Stimulated activated CD4-positive, alpha-beta T cell treated with anti-CD3 and anti-CD28 coated beads, TNF-alpha, amount 100 ng/mL, for 1 hour (primary cell): ENCODE measurements at regions not wholly inside any gene's neighbourhood (a gene's known extent, or its start where the extent isn't known, plus 50 kb on each side); places are given as distances from the start of the nearest gene placed in this dataset.
"Not testable (repeated sequence)": the region's sequence is repeated elsewhere in the genome, so short reads cannot be mapped to it uniquely, and the experiment has no call there.

Source experiments
- DNase-seq, 3 donors: peaks; one replicate each; pipeline ENCODE4 v3.0.0-alpha.2; 2020; ENCODE audit warnings: low read depth in 3 of 3, low spot score in 1 of 3

DNA sequence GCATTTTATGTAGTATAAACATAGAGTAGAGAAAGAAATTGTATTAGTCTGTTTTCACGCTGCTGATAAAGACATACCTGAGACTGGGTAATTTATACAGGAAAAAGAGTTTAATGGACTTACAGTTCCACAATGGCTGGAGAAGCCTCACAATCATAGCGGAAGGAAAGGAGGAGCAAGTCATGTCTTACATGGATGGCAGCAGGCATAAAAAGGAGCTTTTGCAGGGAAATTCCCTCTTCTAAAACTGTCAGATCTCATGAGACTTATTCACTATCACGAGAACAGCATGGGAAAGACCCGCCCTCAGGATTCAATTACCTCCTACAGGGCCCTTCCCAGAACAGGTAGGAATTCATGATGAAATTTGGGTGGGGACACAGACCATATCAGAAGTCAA lies 98.1 kb downstream of the ARRDC3 start:
- not testable (repeated sequence) for DNase-seq

DNA sequence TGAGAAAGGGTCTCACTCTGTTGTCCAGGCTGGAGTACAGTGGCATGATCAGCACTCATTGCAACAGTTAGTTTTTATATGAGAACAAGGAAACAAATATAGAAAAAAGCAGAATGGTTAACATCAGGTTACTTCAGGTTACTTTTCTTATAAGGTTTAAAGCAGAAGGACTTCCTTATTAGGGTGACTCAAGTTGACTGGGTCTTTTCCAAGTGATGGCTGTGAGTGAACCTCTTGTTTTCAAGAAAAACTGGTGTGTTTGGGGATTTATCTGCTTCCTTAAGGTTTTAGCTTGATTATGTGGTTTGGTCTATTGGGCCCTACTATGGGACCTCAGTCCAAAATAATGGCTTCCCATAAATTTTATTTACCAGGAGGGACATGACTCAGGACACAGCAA lies 99.2 kb downstream of the ARRDC3 start:
- DNase-seq = no peak

DNA sequence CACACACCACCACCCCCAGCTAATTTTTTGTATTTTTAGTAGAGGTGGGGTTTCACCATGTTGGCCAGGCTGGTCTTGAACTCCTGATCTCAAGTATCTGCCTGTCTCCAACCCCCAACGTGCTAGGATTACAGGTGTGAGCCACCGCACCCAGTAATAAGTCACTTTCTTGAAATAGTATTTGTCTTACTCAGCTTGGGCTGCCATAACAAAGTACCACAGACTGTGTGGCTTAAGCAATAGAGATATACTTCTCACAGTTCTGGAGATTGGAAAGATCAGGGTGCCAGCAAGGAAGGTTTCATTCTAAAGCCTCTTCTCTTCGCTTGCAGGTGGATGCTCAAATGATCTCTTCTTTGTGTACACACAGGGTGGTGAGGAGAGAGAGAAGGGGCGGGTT lies 99.8 kb downstream of the ARRDC3 start:
- no peak for DNase-seq

DNA sequence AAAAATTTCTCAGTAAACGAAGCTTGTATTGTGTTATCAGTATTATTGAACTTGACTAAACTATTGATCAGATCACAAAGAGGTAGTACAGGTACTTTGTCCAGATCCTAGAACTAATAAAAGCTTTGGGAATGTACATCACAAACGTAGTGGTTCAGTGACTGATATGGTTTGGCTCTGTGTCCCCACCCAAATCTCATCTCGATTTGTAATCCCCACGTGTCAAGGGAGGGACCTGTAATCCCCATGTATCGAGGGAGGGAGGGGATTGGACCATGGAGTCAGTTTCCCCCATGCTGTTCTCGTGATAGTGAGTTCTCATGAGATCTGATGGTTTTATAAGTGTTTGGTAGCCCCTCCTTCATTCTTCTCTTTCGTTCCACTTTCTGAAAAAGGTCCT lies 100.9 kb downstream of the ARRDC3 start:
- no peak for DNase-seq

DNA sequence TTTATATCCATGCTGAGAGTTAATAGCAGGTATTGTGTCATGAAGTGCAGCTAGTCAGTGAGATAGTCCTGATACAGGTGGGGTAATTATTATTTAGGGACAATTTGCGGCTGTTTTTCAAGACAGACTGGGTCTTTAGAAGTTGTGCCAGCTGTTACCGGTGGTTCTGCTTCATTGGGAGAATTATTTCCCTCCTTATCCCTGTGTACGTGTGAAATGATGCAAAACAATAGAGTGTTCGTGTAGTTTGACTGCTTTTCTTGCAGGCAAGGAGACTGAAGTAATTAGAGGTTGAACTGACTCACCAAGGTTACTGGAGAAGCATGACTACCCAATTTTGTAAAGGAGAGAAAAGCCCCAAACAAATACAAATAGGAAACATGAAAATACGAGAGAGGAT lies 101.7 kb downstream of the ARRDC3 start:
- no peak for DNase-seq

DNA sequence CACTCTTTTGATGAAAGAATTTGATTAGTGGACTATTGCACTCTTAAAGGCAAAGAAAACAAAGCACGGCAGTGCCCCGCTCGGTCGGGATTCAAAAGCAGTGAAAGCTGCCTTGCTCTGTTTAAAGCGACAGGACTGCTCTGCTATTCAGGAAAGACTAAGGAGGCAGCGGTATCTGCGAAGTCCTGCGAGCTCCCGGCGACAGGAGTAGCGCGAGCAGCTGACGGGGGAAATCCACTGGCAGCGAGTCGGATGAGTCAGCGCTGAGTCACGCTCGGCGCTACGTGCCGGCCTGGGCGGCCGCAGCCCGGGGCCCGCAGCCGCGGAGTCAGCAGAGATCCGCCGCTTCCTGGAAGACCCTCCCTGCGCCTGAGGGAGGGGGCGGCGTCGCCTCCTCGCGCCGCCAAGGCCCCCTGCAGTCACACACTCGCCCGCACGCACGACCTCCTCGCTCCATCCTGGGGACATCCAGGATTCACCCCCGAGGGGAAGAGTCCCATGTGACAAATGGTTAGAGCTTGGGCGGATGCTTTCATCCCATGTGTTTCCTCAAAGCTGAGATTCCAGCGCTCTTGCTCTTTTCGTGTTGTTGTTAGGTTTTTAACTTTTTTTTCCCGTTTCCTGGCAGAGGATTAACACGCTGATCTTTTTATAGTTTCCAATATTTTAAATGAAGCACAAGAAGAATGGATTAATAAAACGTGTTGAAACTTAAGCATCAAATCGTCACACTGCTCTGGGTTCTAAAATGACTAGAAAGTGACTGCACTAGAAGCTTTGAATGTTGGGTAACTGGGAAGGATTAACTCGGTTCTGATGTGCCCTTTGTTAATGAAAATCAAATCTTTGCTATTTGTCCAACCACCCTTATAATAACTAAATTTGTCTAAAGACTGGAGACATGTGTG lies 102.5 kb downstream of the ARRDC3 start:
- DNase-seq = peak; percentile 66 to 88 (median 75)

DNA sequence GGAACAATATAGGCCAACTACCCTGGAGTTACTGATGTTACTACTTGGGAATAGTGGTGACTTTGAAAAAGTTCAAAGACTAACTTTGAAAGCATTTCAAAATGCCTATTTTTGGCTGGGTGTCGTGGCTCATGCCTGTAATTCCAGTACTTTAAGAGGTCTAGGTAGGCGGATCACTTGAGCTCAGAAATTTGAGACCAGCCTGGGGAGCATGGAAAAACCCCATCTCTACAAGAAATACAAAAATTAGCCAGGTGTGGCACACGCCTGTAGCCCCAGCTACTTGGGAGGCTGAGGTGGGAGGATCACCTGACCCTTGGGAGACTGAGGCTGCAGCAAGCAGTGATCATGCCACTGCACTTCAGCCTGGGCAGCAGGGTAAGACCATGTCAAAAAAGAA lies 105.3 kb downstream of the ARRDC3 start:
- no peak for DNase-seq

DNA sequence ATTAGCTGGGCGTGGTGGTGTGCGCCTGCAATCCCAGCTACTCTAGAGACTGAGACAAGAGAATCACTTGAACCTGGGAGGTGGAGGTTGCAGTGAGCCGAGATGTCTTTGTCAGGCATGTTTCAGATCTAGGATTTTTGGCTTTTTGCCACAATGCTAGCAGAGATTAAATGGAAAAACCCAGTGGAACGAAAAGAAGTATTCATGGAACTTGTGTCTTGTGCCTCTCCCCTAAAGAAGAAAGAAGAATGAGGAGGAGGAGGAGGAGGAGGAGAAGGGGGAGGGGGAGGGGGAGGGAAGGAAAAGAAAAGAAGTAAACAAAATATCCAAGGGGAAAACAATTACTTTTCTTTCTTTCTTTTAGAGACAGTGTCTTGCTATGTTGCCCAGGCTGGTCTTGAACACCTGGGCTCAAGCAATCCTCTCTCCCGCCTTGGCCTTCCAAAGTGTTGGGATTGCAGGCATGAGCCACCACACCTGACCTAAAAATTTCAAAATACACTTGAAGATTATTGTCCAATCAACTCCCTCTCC lies 106.0 kb downstream of the ARRDC3 start:
- no peak for DNase-seq

DNA sequence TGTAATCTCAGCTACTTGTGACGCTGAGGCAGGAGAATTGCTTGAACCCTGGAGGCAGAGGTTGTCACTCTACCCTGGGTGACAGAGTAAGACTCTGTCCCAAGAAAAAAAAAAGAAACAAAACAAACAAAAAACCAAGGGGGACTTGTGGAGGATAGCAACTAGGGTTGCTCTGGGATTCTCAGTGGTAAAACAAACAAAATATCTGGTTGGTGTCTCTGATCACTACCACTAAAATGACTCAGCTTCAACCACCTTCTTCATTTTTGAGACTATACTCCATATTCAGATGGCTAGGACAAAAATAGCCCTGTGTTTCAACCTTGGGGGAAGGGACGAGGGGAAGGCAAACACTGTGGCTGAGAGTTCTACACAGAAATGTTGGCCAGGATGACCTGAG lies 110.3 kb downstream of the ARRDC3 start:
- DNase-seq = no peak

DNA sequence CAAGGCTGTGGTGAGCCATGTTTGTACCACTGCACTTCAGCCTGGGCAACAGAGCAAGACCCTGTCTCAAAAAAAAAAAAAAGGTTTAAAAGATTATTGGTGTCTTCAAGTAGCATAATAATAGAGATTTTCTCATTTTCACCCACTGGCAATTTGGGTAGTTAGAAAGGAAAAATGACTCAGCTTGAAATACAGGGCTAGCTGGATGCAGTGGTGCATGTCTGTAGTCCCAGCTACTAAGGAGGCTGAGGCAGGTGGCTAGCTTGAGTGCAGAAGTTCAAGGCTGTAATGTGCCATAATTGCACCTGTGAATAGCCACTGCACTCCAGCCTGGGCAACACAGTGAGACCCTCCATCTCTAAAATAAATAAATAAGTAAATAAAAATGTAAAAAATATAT lies 111.1 kb downstream of the ARRDC3 start:
- no peak for DNase-seq

DNA sequence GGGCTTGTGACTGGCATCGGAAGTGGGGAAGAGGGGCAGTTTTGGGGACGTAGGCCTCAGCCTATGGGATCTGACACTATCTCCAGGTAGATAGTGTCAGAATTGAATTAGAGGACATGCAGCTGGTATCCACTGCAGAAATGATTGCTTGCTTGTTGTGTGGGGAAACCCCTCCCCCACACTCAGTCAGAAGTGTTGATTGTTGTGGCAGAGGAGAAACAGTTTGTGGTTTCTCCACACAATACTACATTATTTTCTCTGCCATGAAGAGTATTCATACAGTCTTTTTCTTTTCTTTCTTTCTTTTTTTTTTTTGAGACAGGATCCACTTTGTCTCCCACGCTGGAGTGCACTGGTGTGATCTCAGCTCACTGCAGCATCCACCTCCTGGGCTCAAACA lies 113.9 kb downstream of the ARRDC3 start:
- DNase-seq = no peak

DNA sequence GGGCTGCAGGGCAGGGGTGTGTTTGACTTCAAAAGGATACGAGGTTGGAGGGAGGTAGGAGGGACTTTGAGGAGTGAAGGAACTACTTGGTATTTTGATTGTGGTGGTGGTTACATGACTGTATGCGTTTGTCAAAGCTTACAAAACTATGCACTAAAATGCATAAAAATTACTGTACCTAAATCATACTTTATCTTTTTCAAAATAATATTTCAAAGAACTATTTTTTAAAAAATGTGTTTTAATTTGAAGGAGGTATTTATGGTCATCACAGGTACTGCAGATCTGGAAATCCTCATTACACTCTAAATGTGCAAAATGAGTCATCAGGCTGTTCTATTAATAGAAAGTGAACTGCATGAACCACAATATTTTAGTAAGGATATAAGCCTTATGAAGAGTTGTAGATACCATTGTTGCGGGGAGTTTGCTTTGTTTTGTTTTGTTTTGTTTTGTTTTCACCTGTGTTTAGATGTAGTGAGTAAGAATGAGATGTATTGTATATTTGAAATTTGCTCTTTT lies 116.9 kb downstream of the ARRDC3 start:
- no peak for DNase-seq

DNA sequence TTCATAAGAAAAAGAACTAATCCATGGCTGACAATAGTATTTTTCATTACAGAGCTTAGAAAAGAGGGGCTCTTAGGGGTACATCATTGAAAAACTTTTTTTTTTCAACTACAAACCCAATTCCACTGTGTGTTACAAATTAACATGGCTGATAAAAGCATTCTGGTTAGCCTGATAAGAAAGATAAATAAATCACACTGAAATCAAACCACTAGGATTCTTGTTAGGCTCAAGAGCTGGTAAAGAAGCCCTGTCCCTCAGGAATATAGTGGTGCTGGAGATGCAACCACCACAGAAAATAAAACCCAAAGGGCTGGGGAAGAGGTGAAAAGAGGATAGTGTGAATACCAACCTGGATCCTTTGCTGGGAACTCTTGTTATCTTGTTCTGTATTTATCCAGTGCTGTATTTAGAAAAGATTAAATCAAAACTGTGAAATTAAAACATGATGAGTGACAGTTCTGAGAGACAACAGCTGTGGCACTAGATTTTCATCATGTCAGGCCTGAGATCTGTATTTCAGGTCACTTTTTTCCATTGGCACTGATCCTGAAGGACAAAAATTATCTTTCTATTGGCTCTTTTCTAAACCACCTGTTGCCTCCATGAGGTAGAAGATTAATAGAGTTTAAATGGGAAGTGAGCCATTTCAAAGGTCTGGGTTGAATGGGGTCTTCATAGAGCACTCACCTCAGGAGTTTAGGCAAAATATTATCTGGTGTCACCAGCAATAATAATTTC lies 118.6 kb downstream of the ARRDC3 start:
- DNase-seq = no peak

DNA sequence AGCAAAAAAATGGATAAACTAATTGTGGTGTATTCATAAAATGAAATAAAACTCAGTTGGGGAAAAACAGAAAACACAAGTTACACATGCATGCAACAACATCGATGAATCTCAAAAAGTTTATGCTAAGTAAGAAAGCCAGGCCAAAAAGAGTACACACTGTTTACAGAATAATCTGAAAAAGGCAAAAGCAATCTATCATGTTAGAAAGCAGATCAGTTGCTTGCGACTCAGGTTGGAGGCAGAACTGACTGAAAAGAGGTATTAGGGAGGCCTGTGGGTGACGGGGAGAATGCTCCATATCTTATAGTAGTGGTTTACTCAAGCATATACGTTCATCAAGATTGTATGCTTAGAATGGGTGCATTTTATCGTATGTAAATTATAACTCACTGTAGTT lies 119.2 kb downstream of the ARRDC3 start:
- no peak for DNase-seq

DNA sequence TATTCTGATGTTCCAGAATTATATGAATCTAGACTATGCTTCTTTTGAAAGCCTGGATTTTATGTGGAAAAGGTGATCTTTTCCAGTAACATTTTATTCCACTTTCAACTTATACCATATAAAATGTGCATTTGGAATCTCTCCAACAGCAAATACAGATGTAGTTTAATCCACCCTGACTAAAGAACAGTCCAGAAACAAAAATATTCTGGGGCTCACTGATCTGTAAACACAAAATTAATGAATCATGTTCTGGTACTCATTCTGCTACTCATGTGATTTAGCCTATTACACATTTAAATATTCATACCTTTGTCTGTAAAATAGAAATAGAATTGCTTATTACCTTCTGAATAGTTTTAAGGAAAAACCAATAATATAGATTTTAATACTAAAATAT lies 125.8 kb downstream of the ARRDC3 start:
- no peak for DNase-seq

DNA sequence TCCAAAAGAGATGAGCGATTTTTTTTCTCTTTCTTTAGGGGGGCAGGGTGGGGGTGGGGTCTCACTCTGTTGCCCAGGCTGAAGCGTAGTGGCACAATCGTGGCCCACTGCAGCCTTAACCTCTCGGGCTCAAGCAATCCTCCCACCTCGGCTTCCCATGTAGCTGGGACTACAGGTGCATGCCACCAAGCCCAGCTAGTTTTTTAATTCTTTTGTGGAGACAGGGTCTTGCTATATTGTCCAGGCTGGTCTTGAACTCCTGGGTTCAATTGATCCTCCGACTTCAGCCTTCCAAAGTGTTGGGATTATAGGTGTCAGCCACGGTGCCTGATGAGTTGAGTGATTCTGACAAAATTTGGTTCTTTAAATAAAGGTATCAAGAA lies 127.0 kb downstream of the ARRDC3 start:
- no peak for DNase-seq

DNA sequence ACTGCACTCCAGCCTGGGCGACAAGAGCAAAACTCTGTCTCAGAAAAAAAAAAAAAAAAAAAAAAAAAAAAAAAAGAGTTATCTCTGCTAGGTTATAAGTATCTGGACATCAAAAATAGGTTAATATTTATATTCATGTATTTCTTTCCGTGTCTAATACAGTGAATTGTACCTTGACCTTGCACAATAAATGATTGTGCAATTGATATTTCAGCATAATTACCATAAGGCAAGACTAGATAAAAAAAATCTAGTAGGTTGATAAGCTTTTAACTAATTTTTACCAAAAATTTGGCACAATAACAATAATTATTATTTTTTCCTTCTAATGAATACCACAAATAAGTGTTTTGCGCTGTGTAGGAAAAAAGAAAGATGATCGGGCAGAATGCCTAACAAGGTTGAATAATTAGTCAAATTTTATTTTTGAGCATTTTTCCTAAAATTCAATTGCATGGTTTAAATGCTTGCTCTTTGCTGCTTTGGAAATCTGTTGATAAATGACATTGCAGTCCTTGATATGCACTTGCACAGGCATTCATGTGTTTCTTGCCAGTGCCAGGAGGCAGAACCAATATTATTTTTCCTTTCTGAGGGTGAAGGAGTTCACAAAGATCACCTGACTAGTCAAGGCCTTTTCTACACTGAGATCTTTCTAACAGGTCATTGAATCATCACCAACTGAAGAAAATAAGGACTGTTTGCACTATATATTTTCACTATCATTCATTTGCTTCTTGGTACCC lies 127.5 kb downstream of the ARRDC3 start:
- no peak for DNase-seq

DNA sequence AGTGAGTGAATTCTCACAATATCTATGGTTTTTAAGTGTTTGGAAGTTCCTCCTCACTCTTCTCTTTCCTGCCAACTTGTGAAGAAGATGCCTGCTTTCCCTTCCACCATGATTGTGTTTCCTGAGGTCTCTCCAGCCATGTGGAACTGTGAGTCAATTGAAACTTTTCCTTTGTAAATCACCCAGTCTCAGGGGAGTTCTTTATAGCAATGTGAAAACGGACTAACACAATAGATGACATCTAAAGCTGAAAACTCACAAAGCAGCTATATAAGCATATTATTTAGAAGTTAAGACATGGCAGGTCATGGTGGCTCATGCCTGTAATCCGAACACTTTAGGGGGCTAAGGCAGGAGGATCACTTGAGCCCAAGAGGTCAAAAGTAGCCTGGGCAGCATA lies 130.2 kb downstream of the ARRDC3 start:
- no peak for DNase-seq

DNA sequence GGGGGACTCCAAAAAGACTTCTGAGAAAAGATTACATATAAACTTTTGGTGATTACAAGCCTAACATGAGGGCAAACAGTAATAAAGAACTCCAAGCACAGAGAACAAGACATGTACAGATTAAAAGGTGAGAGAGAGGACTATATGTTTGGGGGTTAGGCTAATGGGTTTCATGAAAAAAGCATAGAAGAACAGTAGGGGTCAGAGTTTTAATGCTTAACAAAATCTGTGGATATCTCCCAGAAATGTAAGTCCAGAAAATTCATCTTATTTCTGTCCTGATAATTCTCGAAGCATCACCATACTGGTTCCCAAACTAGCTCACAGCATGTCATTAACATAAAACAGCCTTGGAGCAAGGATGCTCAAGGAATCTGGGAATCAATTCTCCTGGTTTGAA lies 137.2 kb downstream of the ARRDC3 start:
- DNase-seq = no peak

DNA sequence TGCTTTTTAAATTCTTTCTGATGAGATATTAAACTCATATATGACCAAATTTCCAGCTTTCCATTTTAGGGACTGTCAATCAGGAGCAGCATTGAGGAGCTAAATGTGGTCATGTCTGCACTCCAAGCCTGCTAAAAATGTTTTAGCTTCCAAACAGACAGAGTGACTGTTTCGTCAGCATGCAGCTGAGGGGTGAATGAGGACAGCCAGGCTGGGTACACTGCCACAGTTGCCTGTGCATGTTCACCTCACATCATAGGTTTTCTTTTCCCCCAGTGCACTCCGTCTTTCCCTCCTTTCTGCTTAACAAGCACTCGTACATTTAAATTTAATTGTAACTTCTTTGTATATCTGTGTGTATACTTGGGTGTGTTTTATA lies 138.1 kb downstream of the ARRDC3 start:
- no peak for DNase-seq

DNA sequence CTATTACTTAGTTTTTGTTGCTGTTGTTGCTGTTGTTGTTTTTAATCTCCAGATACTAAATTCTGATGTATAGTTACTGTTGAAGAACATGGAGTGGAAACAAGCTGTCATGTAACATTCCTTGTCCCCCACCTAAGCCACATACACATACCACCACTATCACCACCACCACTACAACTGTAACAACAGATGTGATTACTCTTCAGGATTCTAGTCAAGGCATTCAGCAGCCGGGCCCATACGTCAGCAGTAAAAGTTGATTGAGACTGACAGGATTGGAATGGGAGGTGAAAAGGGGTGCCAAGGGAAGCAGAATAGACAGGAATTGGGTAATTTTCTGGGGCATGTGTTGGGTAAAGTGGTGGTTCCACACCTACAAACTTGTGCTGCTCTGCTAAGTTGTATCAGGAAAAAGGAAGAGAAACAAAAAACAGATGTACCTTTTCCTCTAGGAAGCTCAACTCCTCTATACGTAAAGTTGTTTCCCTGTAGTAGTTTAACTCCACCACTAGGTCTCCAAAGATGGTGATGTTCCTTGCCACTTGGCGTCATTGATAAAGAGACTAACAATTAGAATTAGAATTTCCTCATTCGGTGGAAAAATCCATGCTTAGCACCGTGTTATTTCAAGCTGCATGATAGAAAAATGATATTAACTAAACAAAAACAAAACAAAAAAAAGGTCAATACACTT lies 138.6 kb downstream of the ARRDC3 start:
- no peak for DNase-seq
